ENCODE measurements at regions not wholly inside any gene's neighbourhood (a gene's known extent, or its start where the extent isn't known, plus 50 kb on each side); places are given as distances from the start of the nearest gene placed in this dataset.
"Not testable (repeated sequence)": the region's sequence is repeated elsewhere in the genome, so short reads cannot be mapped to it uniquely, and the experiment has no call there.

DNA sequence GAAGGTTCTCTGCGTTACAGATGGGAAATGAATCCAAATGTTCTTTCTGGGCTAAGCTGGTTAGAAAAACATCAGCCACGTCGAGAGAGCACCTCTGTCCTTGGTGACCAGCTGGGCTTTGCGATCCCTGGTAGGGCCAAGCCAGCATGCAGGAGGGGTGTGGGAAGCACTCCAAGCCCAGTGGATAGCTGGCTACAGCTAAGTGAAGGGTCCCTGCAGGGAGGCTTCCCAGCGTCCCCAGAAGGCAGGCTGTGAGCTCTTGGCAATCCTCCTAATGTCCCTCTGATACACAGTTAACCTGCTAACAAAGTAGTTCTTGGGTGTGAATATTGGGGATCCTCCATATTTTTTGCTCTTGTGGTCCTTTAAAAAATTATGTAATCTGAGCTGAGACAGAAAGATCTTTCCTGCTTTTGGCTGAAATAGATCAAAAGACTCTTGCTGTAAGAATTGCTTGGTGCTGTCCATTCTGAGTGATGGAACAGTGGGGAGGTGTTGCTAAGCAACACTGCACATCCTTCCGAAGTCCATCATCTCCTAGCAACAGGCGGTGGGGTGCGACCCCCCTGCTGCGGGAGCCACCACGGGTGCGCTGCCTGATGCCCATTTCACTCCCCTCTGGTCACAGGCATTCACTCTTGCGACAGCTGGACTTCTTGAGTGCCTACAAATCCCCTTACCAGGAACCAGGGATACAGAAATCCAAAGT, 88.5 kb upstream of the UXS1 start:
- no peaks in the 10 kb centered on the region for H3K9me3 ChIP-seq (replicated peaks; ENCODE audit: insufficient read depth, low read length)
- no peaks in the 10 kb centered on the region for H3K79me2 ChIP-seq (ENCODE audit: low read length)
- H3K9ac ChIP-seq (ENCODE audit: low read length) = no peak overlapping the region
- no peak overlapping the region for H2AFZ ChIP-seq (ENCODE audit: low read length)
- H3K9me2 ChIP-seq (replicated peaks; ENCODE audit: insufficient read depth, low read length) = no peaks in the 10 kb centered on the region
- no peaks in the 10 kb centered on the region for H3F3A ChIP-seq (ENCODE audit: insufficient read depth, low read length)
- TF ChIP-seq, protein P1, sequence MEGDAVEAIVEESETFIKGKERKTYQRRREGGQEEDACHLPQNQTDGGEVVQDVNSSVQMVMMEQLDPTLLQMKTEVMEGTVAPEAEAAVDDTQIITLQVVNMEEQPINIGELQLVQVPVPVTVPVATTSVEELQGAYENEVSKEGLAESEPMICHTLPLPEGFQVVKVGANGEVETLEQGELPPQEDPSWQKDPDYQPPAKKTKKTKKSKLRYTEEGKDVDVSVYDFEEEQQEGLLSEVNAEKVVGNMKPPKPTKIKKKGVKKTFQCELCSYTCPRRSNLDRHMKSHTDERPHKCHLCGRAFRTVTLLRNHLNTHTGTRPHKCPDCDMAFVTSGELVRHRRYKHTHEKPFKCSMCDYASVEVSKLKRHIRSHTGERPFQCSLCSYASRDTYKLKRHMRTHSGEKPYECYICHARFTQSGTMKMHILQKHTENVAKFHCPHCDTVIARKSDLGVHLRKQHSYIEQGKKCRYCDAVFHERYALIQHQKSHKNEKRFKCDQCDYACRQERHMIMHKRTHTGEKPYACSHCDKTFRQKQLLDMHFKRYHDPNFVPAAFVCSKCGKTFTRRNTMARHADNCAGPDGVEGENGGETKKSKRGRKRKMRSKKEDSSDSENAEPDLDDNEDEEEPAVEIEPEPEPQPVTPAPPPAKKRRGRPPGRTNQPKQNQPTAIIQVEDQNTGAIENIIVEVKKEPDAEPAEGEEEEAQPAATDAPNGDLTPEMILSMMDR (IDR thresholded peaks at IDR 0.05; ENCODE audit: low read length) = no peak
- TF ChIP-seq EZH2phosphoT487 (IDR thresholded peaks at IDR 0.05; ENCODE audit: low read length) (no peak), EZH2 (optimal IDR thresholded peaks at IDR 0.05; ENCODE audit: low read depth, low read length) (no peak)
- no peaks in the 10 kb centered on the region for H3K27me3 ChIP-seq (replicated peaks; ENCODE audit: insufficient read depth, low read length)
- no peak overlapping the region for H3K27ac ChIP-seq (ENCODE audit: low read length)
- H3K4me2 ChIP-seq (ENCODE audit: low read depth, low read length) = no peak overlapping the region
- H4K20me1 ChIP-seq (ENCODE audit: insufficient read depth, low read length) = no peaks in the 10 kb centered on the region
- H3K4me1 ChIP-seq (ENCODE audit: low read length) = no peaks in the 10 kb centered on the region
- no peak overlapping the region for H3K4me3 ChIP-seq (ENCODE audit: low read length)
- H3K36me3 ChIP-seq (replicated peaks; ENCODE audit: insufficient read depth, low read length) = no peaks in the 10 kb centered on the region
- no peak for DNase-seq

DNA sequence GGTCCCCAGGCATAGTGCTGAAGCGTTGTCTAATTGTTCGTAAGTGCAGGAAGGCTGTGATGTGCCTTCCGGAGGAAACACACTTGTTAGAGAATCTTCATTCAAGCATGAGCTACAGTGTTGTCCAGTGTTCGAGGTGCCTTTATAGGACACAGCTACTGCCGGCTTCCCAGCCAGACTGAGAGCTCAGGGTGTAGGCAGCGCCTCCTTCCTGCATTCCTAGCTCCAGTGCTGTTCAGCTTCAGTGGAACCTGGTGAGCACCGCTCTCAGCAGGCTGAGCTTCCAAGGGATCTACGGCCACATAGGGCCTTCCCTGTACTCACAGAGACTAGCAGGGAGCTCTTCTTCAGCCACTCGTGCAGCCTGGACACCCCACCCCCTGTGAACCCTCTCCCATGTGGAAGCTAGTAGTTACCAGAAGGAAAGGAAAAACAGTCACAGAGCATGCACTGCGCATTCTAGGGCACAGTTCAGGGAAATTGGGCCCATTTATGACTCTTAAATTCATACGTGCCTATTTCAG, 87.9 kb upstream of the UXS1 start:
- H3K9ac ChIP-seq (ENCODE audit: low read length); H3K4me1 ChIP-seq (ENCODE audit: low read length); H3K4me3 ChIP-seq (ENCODE audit: low read length); H3K79me2 ChIP-seq (ENCODE audit: low read length); H3K4me2 ChIP-seq (ENCODE audit: low read depth, low read length); H3K27ac ChIP-seq (ENCODE audit: low read length); H2AFZ ChIP-seq (ENCODE audit: low read length); H3F3A ChIP-seq (ENCODE audit: insufficient read depth, low read length); H3K9me3 ChIP-seq (replicated peaks; ENCODE audit: insufficient read depth, low read length); DNase-seq; H4K20me1 ChIP-seq (ENCODE audit: insufficient read depth, low read length); H3K27me3 ChIP-seq (replicated peaks; ENCODE audit: insufficient read depth, low read length); H3K9me2 ChIP-seq (replicated peaks; ENCODE audit: insufficient read depth, low read length); H3K36me3 ChIP-seq (replicated peaks; ENCODE audit: insufficient read depth, low read length): not testable (repeated sequence)

GRCh38 chr2:106280722-106281446, 86.8 kb upstream of the UXS1 start:
- Histone ChIP-seq H3K79me2 (ENCODE audit: low read length) (no peaks in the 10 kb centered on the region), H3K9me3 (replicated peaks; ENCODE audit: insufficient read depth, low read length) (no peaks in the 10 kb centered on the region), H4K20me1 (ENCODE audit: insufficient read depth, low read length) (no peaks in the 10 kb centered on the region), H3K4me2 (ENCODE audit: low read depth, low read length) (no peak overlapping the region), H3K4me1 (ENCODE audit: low read length) (no peaks in the 10 kb centered on the region), H3K9me2 (replicated peaks; ENCODE audit: insufficient read depth, low read length) (no peaks in the 10 kb centered on the region), H3K36me3 (replicated peaks; ENCODE audit: insufficient read depth, low read length) (no peaks in the 10 kb centered on the region), H3K27me3 (replicated peaks; ENCODE audit: insufficient read depth, low read length) (no peaks in the 10 kb centered on the region), H3K4me3 (ENCODE audit: low read length) (no peak overlapping the region), H3F3A (ENCODE audit: insufficient read depth, low read length) (no peaks in the 10 kb centered on the region), H3K9ac (ENCODE audit: low read length) (no peak overlapping the region), H3K27ac (ENCODE audit: low read length) (no peak overlapping the region), H2AFZ (ENCODE audit: low read length) (no peak overlapping the region)
- no peak for DNase-seq
- TF ChIP-seq, protein P1 (IDR thresholded peaks at IDR 0.05; ENCODE audit: low read length) = no peak
- no peak for TF ChIP-seq EZH2phosphoT487 (IDR thresholded peaks at IDR 0.05; ENCODE audit: low read length)
- no peak for TF ChIP-seq EZH2 (optimal IDR thresholded peaks at IDR 0.05; ENCODE audit: low read depth, low read length)

DNA sequence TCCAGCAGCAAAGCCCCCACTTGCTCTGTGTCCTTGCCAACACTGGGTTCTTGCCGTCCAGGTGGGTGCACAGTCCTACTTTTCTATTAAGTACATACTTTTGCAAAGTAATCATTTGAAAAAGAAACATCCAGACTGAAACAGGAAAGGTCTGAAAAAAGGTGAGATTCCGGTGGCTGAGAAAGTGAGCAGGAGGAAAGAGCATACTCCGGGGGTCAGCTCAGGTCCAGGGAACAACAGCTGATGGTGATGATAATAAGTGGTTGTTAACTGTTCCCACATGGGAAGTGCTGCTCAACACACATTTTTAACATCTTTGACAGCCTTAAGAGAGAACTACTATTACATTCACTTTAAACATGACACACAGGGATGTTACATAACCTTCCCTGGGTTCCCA, 86.1 kb upstream of the UXS1 start:
- H4K20me1 ChIP-seq (ENCODE audit: insufficient read depth, low read length) = no peaks in the 10 kb centered on the region
- H3F3A ChIP-seq (ENCODE audit: insufficient read depth, low read length) = no peaks in the 10 kb centered on the region
- no peaks in the 10 kb centered on the region for H3K36me3 ChIP-seq (replicated peaks; ENCODE audit: insufficient read depth, low read length)
- H3K9me2 ChIP-seq (replicated peaks; ENCODE audit: insufficient read depth, low read length) = no peaks in the 10 kb centered on the region
- H3K79me2 ChIP-seq (ENCODE audit: low read length) = no peaks in the 10 kb centered on the region
- DNase-seq = no peak
- no peak overlapping the region for H2AFZ ChIP-seq (ENCODE audit: low read length)
- H3K27me3 ChIP-seq (replicated peaks; ENCODE audit: insufficient read depth, low read length) = no peaks in the 10 kb centered on the region
- H3K4me3 ChIP-seq (ENCODE audit: low read length) = no peak overlapping the region
- no peak overlapping the region for H3K9ac ChIP-seq (ENCODE audit: low read length)
- H3K27ac ChIP-seq (ENCODE audit: low read length) = no peak overlapping the region
- no peaks in the 10 kb centered on the region for H3K4me1 ChIP-seq (ENCODE audit: low read length)
- TF ChIP-seq EZH2 (optimal IDR thresholded peaks at IDR 0.05; ENCODE audit: low read depth, low read length) (no peak), EZH2phosphoT487 (IDR thresholded peaks at IDR 0.05; ENCODE audit: low read length) (no peak)
- TF ChIP-seq, protein P1 (IDR thresholded peaks at IDR 0.05; ENCODE audit: low read length) = no peak
- no peaks in the 10 kb centered on the region for H3K9me3 ChIP-seq (replicated peaks; ENCODE audit: insufficient read depth, low read length)
- H3K4me2 ChIP-seq (ENCODE audit: low read depth, low read length) = no peak overlapping the region

Measured in MM.1S (cell line).